ENCODE measurements at regions not wholly inside any gene's neighbourhood (a gene's known extent, or its start where the extent isn't known, plus 50 kb on each side); places are given as distances from the start of the nearest gene placed in this dataset.
A peak's percentile ranks its signal among the peaks of the same experiment; 100 is the strongest.
"Not testable (repeated sequence)": the region's sequence is repeated elsewhere in the genome, so short reads cannot be mapped to it uniquely, and the experiment has no call there.

- ChIA-PET POLR2A (ENCODE audit: unreplicated experiment) (no interaction called here), CTCF (no interaction called here)
- H3K27ac ChIP-seq: no peak overlapping the region
- BruUV-seq (replicated peaks): no TSS peak
- no peaks in the 10 kb centered on the region for H3K27me3 ChIP-seq (ENCODE audit: insufficient read depth, low read depth)
- H2AFZ ChIP-seq: no peak overlapping the region
- no peaks in the 10 kb centered on the region for H3F3A ChIP-seq (ENCODE audit: insufficient read depth, low read depth)
- H3K9me2 ChIP-seq (ENCODE audit: insufficient read depth): no peaks in the 10 kb centered on the region
- intact Hi-C loops (cut with micrococcal nuclease; ENCODE audit: unreplicated experiment): no loop called here
- H4K20me1 ChIP-seq (ENCODE audit: insufficient read depth): no peaks in the 10 kb centered on the region
- TF ChIP-seq CTCF (conservative IDR thresholded peaks at IDR 0.05) (no peak), EZH2 (IDR thresholded peaks at IDR 0.05; ENCODE audit: low read depth) (no peak)
- H3K4me3 ChIP-seq: no peak overlapping the region
- H3K9me3 ChIP-seq (ENCODE audit: insufficient read depth, low read depth): no peaks in the 10 kb centered on the region
- H3K4me1 ChIP-seq (replicated peaks; ENCODE audit: insufficient read depth): no peaks in the 10 kb centered on the region; the same call in 1 of the 2 replicates
- H3K36me3 ChIP-seq (ENCODE audit: low read depth): no peaks in the 10 kb centered on the region
- no peak overlapping the region for H3K4me2 ChIP-seq
- no peaks in the 10 kb centered on the region for H3K79me2 ChIP-seq (ENCODE audit: low read depth)
- no peak for DNase-seq
These were observed 754.5 kb upstream of the MIR17HG start for GRCh38 chr13:90592943-90593342.

GRCh38 chr13:90594681-90595080 lies 752.8 kb upstream of the MIR17HG start:
- Histone ChIP-seq H3K79me2 (ENCODE audit: low read depth) (no peaks in the 10 kb centered on the region), H3K36me3 (ENCODE audit: low read depth) (no peaks in the 10 kb centered on the region), H3K27ac (no peak overlapping the region), H3F3A (ENCODE audit: insufficient read depth, low read depth) (no peaks in the 10 kb centered on the region), H3K4me1 (replicated peaks; ENCODE audit: insufficient read depth) (no peaks in the 10 kb centered on the region; the same call in 1 of the 2 replicates), H3K9me3 (ENCODE audit: insufficient read depth, low read depth) (no peaks in the 10 kb centered on the region), H3K9me2 (ENCODE audit: insufficient read depth) (no peaks in the 10 kb centered on the region), H2AFZ (no peak overlapping the region), H3K4me2 (no peak overlapping the region), H3K4me3 (no peak overlapping the region; the same call in 1 of the 2 replicates), H3K27me3 (ENCODE audit: insufficient read depth, low read depth) (no peaks in the 10 kb centered on the region), H4K20me1 (ENCODE audit: insufficient read depth) (no peaks in the 10 kb centered on the region)
- ChIA-PET CTCF (no interaction called here), POLR2A (ENCODE audit: unreplicated experiment) (no interaction called here)
- intact Hi-C loops (cut with micrococcal nuclease; ENCODE audit: unreplicated experiment): no loop called here
- TF ChIP-seq EZH2 (IDR thresholded peaks at IDR 0.05; ENCODE audit: low read depth) (no peak), CTCF (conservative IDR thresholded peaks at IDR 0.05) (no peak)
- no TSS peak for BruUV-seq (replicated peaks)
- peak in 1 of 2 experiments; percentile 38 for DNase-seq

DNA sequence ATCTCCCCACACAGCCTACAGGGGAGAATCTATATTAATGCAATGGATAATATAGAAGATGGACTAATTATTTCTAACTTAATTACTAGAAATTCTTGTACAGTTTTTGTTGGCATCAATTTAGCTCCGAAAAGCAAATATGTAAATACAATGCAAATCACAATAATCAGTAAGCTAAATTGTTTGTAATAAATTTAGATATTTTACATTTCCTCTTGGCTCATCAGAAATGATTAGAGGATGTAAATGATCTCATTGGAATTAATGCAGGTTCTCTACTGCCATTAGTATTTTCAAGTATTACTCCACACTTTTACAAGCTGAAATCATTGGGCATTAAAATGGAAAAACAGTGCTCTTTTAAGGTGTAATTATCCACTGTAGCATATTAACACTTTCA lies 741.8 kb upstream of the MIR17HG start:
- intact Hi-C loops (cut with micrococcal nuclease; ENCODE audit: unreplicated experiment): no loop called here
- no peak for TF ChIP-seq EZH2 (IDR thresholded peaks at IDR 0.05; ENCODE audit: low read depth)
- no peak for TF ChIP-seq CTCF (conservative IDR thresholded peaks at IDR 0.05)
- no peaks in the 10 kb centered on the region for H3K27me3 ChIP-seq (ENCODE audit: insufficient read depth, low read depth)
- ChIA-PET CTCF (no interaction called here), POLR2A (ENCODE audit: unreplicated experiment) (no interaction called here)
- no peaks in the 10 kb centered on the region; the same call in 1 of the 2 replicates for H3F3A ChIP-seq (ENCODE audit: insufficient read depth, low read depth)
- no peaks in the 10 kb centered on the region for H3K9me3 ChIP-seq (ENCODE audit: insufficient read depth, low read depth)
- no peak overlapping the region for H3K27ac ChIP-seq
- no peak overlapping the region for H2AFZ ChIP-seq
- H3K9me2 ChIP-seq (ENCODE audit: insufficient read depth): no peaks in the 10 kb centered on the region; the same call in 1 of the 2 replicates
- no peaks in the 10 kb centered on the region for H3K4me1 ChIP-seq (replicated peaks; ENCODE audit: insufficient read depth)
- H3K4me2 ChIP-seq: no peak overlapping the region
- DNase-seq: no peak
- H3K4me3 ChIP-seq: no peak overlapping the region
- no TSS peak for BruUV-seq (replicated peaks)
- H3K79me2 ChIP-seq (ENCODE audit: low read depth): no peaks in the 10 kb centered on the region
- no peaks in the 10 kb centered on the region for H4K20me1 ChIP-seq (ENCODE audit: insufficient read depth)
- H3K36me3 ChIP-seq (ENCODE audit: low read depth): no peaks in the 10 kb centered on the region

DNA sequence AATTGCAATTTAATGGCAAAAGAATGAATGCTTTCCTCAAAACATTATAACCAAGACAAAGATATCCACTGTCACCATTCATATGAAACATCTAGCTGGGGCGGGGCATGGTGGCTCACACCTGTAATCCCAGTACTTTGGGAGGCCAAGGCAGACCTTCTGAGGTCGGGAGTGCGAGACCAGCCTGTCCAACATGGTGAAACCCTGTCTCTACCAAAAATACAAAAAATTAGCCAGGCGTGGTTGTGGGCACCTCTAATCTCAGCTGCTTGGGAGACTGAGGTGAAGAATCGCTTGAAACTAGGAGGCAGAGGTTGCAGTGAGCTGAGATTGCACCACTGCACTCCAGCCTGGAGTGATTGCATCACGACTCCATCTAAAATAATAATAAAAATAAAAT lies 740.6 kb upstream of the MIR17HG start:
- H3K4me2 ChIP-seq; H2AFZ ChIP-seq; H3K79me2 ChIP-seq (ENCODE audit: low read depth); BruUV-seq (replicated peaks); H3F3A ChIP-seq (ENCODE audit: insufficient read depth, low read depth); H3K4me1 ChIP-seq (replicated peaks; ENCODE audit: insufficient read depth); intact Hi-C loops (cut with micrococcal nuclease; ENCODE audit: unreplicated experiment); POLR2A ChIA-PET (ENCODE audit: unreplicated experiment); DNase-seq; H4K20me1 ChIP-seq (ENCODE audit: insufficient read depth); CTCF ChIA-PET; H3K27me3 ChIP-seq (ENCODE audit: insufficient read depth, low read depth); H3K4me3 ChIP-seq; H3K9me3 ChIP-seq (ENCODE audit: insufficient read depth, low read depth); H3K27ac ChIP-seq; H3K9me2 ChIP-seq (ENCODE audit: insufficient read depth); H3K36me3 ChIP-seq (ENCODE audit: low read depth): not testable (repeated sequence)
